ENCODE measurements at regions not wholly inside any gene's neighbourhood (a gene's known extent, or its start where the extent isn't known, plus 50 kb on each side); places are given as distances from the start of the nearest gene placed in this dataset.

GRCh38 chr1:191579019-191579418, 579.2 kb upstream of the RGS18 start:
- TF ChIP-seq ZFX (IDR thresholded peaks at IDR 0.05; ENCODE audit: borderline replicate concordance): no peak
- TF ChIP-seq CTCF (IDR thresholded peaks at IDR 0.05): no peak
- H3K27ac ChIP-seq: no peak overlapping the region

- TF ChIP-seq CTCF (IDR thresholded peaks at IDR 0.05): no peak
- TF ChIP-seq ZFX (IDR thresholded peaks at IDR 0.05; ENCODE audit: borderline replicate concordance): no peak
- H3K27ac ChIP-seq: no peak overlapping the region
Measured at GRCh38 chr1:191582169-191582568, 576.1 kb upstream of the RGS18 start.

GRCh38 chr1:191585095-191585494, 573.2 kb upstream of the RGS18 start:
- H3K27ac ChIP-seq: no peak overlapping the region
- TF ChIP-seq ZFX (IDR thresholded peaks at IDR 0.05; ENCODE audit: borderline replicate concordance): no peak
- no peak for TF ChIP-seq CTCF (IDR thresholded peaks at IDR 0.05)

- H3K27ac ChIP-seq: no peak overlapping the region
- no peak for TF ChIP-seq CTCF (IDR thresholded peaks at IDR 0.05)
- no peak for TF ChIP-seq ZFX (IDR thresholded peaks at IDR 0.05; ENCODE audit: borderline replicate concordance)
Measured at GRCh38 chr1:191588905-191589304, 569.4 kb upstream of the RGS18 start.

- TF ChIP-seq ZFX (IDR thresholded peaks at IDR 0.05; ENCODE audit: borderline replicate concordance): no peak
- no peak for TF ChIP-seq CTCF (IDR thresholded peaks at IDR 0.05)
Measured at GRCh38 chr1:191589536-191589935, 568.7 kb upstream of the RGS18 start.

GRCh38 chr1:191590578-191590977, 567.7 kb upstream of the RGS18 start:
- no peak for TF ChIP-seq ZFX (IDR thresholded peaks at IDR 0.05; ENCODE audit: borderline replicate concordance)
- no peak for TF ChIP-seq CTCF (IDR thresholded peaks at IDR 0.05)

More at GRCh38 chr1:191589536-191589935, 568.7 kb upstream of the RGS18 start:
- H3K27ac ChIP-seq: no peak overlapping the region

GRCh38 chr1:191592039-191592438, 566.2 kb upstream of the RGS18 start:
- TF ChIP-seq CTCF (IDR thresholded peaks at IDR 0.05): no peak
- no peak for TF ChIP-seq ZFX (IDR thresholded peaks at IDR 0.05; ENCODE audit: borderline replicate concordance)

More at GRCh38 chr1:191590578-191590977, 567.7 kb upstream of the RGS18 start:
- H3K27ac ChIP-seq: no peak overlapping the region

More at GRCh38 chr1:191592039-191592438, 566.2 kb upstream of the RGS18 start:
- no peak overlapping the region for H3K27ac ChIP-seq

All from 22Rv1 (cell line).